ENCODE measurements at regions not wholly inside any gene's neighbourhood (a gene's known extent, or its start where the extent isn't known, plus 50 kb on each side); places are given as distances from the start of the nearest gene placed in this dataset.
A peak's percentile ranks its signal among the peaks of the same experiment; 100 is the strongest.

DNA sequence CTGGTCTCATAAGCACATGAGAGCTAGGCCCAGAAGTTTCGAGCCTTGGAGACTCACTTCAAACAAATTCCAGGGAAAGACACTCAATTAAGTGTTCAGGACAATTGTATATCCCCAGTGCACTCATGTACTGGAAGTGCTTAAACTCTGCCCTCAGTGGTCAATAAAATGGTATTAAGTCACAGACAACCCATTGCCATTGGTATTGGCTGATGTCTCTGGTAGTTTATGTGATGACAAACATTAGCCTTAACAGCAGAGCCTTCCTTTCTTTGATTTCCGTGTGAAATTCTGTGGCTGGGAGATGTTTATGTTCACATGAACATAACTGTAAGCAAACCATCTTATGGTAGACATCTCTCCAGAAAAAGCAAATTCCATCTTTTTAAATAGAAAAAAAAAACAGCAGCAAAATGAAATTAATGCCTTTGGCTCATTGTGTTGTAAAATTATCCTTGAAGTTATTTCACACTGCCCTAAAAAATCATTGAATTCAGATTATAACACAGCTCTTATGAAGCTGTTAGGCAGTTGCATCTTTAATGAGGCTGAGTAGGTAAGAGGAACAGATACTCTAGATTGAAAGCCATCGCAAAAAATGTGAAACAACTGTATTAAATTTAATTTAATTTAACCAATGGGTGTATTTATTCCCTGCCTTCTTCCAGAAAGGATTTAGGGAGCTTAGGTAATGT is 216.2 kb upstream of the PLEKHG7 start:
- ATAC-seq = peak; percentile 17
- intact Hi-C loops (cut with DNase I) = no loop called here

GRCh38 chr12:92485351-92486348 is 217.1 kb upstream of the PLEKHG7 start:
- DNase-seq (ENCODE audit: low spot score) (no peak), ATAC-seq (peak; percentile 88)
- intact Hi-C loops (cut with DNase I) = no loop called here

More for the DNA sequence above, 216.2 kb upstream of the PLEKHG7 start:
- DNase-seq (ENCODE audit: low spot score) = no peak

GRCh38 chr12:92482599-92482998 is 220.2 kb upstream of the PLEKHG7 start:
- ATAC-seq = peak; percentile 40
- no peak for DNase-seq (ENCODE audit: low spot score)
- intact Hi-C loops (cut with DNase I) = no loop called here

DNA sequence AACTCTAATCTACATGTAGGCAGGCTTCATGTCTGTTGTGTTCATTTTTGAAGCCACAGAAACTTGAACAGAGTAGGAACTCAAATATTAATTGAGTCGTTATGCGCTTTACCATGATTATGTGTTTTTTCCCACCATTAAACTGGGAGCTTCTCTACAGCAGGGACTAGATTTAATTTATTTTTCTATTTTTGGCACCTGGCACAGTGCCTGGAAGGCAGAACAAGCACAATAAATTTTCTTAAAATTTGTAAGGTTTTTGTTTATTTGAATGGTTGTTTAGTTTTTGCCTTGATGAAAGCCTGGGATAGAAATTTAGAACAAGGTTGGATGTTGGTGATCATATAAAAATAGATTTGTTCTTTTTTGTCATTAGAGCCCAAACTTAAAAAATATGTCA is 221.7 kb upstream of the PLEKHG7 start:
- no peak for ATAC-seq
- no peak for DNase-seq (ENCODE audit: low spot score)
- intact Hi-C loops (cut with DNase I) = no loop called here

DNA sequence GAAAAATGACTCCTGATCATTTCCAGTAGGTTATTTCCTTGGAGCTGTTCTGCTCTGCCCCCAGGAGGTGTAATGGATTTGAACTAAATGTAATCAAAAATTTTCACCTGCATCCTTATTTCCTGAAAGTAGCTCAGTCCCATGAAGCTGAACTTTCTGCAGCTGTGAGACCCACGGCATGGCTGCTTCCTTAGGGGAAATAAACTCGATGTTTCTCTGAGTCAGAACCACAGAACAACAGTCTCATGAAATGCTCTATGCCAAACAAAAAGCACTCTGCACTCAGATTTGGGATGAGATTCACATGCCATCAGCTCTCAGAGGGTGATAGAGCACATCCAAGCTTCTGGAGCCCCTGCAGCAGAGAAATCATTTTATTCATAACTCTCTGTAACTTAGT is 224.1 kb upstream of the PLEKHG7 start:
- no peak for DNase-seq (ENCODE audit: low spot score)
- no peak for ATAC-seq
- intact Hi-C loops (cut with DNase I) = no loop called here

GRCh38 chr12:92476844-92477243 is 225.9 kb upstream of the PLEKHG7 start:
- intact Hi-C loops (cut with DNase I) = no loop called here
- ATAC-seq (no peak), DNase-seq (ENCODE audit: low spot score) (no peak)

DNA sequence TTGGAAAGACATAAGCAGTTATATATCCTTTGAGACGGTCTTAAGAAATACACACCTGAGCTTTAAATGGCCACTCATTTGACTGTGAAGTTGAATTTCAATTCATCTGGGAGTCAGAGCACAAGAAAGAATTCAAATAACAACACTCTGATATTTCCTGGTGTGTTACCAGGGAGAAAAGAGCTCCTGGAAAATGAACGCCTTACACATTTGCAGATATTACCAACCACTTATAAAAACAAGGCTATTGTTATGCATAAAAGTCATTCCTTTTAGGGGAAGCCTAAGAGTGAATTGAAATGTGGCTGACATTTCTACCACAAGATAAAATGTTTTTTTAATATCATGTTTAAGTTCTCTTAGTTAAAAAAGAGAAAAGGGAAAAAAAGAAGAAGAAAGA is 229.2 kb upstream of the PLEKHG7 start:
- ATAC-seq (no peak), DNase-seq (ENCODE audit: low spot score) (no peak)
- intact Hi-C loops (cut with DNase I) = no loop called here

DNA sequence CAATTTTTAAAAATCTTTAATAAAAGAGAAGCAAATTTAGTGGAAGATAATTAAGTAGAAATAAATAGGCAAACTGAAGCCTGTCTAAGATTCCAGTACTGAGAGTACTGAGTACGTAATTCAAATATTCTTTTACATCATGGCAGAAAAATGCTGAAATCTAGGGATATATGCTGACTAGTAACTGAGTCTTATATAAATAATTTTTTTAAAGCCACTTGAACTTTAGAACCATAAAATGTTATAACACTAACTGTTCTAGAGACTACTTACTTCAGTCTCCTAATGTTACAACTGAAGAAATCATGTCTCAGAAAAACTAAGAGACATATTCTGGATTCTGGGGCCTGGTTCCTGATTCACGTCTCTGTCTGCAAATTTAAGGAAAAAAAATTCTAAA is 230.6 kb upstream of the PLEKHG7 start:
- no peak for DNase-seq (ENCODE audit: low spot score)
- no peak for ATAC-seq
- intact Hi-C loops (cut with DNase I) = no loop called here

- intact Hi-C loops (cut with DNase I) = no loop called here
- ATAC-seq (no peak), DNase-seq (ENCODE audit: low spot score) (no peak)
These were observed 231.2 kb upstream of the PLEKHG7 start for GRCh38 chr12:92471551-92471950.

DNA sequence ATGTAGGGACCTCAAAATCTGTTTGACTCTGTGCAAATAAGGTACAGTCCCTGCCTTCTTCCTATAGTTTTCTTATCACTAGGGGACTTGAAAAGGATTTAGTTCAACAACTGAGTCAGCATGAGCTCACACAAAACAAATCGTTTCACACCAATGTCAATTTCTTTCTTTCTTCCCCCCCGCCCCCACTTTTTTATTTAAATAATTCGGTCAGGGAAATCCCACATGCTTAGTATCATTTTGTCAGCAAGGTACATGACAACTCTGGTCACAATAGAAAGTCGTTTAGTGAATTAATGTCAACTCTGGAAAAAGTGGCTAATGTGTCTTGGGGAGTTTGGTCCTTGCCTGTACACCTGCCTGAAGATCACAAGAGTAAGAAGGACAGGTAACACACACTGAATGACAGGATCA is 232.2 kb upstream of the PLEKHG7 start:
- ATAC-seq (no peak), DNase-seq (ENCODE audit: low spot score) (no peak)
- intact Hi-C loops (cut with DNase I) = no loop called here

DNA sequence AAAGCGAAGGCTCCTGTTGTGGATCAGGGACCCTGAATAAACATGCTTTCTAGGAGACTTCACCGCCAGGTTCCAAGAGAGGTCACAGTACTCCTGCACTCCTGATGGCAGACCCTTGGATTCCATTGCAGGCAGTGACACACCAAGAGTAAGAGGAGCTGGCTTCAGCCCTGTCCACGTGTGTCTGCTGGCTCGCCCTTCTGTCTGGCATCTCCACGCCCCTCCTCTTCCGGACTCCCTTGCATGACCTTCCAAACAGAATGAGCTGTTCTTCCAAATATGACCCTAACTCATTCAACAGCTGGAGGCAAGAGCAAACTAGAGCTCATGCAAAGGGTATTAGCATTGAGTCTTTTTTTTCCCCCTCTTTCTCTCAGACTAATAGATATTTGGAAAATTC is 233.0 kb upstream of the PLEKHG7 start:
- intact Hi-C loops (cut with DNase I) = no loop called here

GRCh38 chr12:92468358-92469020 is 234.3 kb upstream of the PLEKHG7 start:
- intact Hi-C loops (cut with DNase I) = no loop called here

More for the DNA sequence above, 233.0 kb upstream of the PLEKHG7 start:
- DNase-seq (ENCODE audit: low spot score) (no peak), ATAC-seq (peak; percentile 44)

GRCh38 chr12:92467886-92468285 is 234.9 kb upstream of the PLEKHG7 start:
- intact Hi-C loops (cut with DNase I) = no loop called here
- ATAC-seq = no peak
- DNase-seq (ENCODE audit: low spot score) = no peak

More at GRCh38 chr12:92468358-92469020, 234.3 kb upstream of the PLEKHG7 start:
- DNase-seq (ENCODE audit: low spot score) = no peak
- ATAC-seq = no peak

DNA sequence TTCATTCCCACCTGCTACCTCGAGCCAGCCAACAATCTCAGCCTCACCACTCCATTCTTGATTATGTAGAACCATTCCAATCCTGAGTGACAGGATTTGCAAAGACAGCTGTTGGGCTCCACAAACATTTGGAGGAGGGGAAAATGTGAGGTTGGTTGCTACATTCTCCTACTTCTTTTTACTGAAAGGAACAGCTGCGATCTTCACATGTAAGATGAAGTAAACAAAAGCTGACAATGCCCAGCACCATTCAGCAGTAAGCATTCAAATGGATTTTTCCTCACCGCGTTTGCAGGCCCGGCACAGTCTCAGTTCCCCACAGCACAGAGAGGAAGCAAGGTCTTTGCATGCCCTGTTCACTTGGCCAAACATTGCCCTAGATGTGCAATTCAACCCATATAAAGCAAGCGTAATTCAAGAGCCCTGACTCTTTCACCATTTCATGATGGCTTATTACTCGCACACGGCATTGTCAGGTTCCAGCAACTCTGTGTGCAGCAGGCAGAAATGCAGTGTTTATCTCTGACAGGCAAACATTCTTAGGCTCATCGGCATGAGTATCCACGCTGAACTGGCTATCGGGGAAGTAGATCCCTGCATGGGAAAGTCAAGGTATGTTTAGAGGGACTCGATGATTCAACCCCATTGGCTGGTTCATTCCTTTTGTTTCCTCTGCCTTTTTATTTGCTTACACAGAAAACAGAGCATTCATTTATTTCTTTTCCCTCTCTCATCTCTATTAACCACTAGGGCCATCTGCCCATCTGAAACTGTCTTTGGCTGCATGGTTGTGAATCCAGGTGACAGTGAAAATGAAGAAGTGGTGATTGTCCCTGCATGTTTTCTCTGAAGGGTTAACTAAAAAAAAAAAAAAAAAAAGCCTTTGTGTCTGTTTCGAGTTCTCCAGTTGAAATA is 236.1 kb upstream of the PLEKHG7 start:
- DNase-seq (ENCODE audit: low spot score) = no peak
- peak; percentile 67 for ATAC-seq
- intact Hi-C loops (cut with DNase I) = no loop called here

DNA sequence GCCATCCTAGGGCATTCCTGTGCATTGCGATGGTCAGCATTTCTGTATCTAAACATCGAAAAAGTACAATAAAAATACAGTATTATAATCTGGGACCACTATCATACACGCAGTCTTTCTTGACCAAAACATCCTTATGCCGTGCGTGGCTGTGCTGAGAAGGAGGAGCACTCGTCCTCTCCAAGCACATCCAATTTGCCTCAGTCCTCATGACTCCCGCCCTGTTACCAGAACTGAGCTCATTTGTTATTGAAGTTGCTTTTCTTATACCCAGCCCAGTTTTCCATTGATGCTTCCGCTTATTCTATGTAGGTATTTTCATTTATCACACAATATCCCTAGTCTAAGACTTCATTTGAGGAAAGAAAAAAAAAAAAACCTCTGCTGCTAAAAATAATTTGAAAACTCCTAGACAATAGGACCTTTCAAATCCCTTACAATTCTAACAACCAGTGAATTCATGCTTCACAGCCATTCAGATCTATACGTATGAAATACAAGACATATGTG is 236.9 kb upstream of the PLEKHG7 start:
- no peak for DNase-seq (ENCODE audit: low spot score)
- ATAC-seq = no peak
- intact Hi-C loops (cut with DNase I) = no loop called here

DNA sequence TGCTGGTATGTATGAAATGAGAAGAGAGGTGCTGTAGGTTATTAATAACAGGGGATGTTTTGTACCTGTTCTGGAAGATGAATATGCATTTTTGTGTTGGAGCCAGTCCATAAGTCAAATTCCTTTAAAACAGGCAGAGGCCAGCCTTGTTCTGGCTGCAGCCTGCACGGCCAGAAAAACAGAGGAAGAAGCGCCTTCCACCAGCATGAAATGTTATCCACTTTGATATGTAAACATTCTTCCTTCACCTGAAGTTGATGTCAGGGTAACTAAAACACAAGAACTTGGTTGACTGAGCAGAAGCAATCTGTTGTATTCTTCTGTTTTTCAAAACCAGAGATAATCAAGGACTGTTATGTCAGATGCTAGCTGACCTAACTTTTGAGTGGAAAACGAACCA is 237.9 kb upstream of the PLEKHG7 start:
- ATAC-seq = no peak
- intact Hi-C loops (cut with DNase I) = no loop called here
- DNase-seq (ENCODE audit: low spot score) = no peak

DNA sequence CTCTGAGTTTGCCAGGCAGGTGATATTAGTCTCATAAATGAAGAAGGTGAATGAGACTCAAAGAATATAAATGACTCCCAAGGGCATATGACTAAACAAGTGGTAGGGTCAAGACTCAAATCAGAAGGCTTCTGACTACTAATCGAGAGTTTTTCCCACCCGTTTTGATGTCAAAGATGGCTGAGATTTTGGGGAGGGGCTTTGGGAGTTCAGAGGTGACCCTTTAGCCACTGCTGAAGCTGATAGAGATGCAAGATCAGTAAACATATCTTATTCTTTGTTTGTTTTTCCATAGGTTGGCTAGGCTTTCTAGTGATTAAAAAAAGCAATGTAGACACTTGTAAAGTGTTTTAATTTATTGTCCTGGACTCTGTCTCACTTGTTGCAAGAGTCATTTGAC is 239.6 kb upstream of the PLEKHG7 start:
- intact Hi-C loops (cut with DNase I) = no loop called here
- DNase-seq (ENCODE audit: low spot score) = no peak
- no peak for ATAC-seq

GRCh38 chr12:92462527-92462926 is 240.3 kb upstream of the PLEKHG7 start:
- DNase-seq (ENCODE audit: low spot score) = no peak
- ATAC-seq = no peak
- intact Hi-C loops (cut with DNase I) = no loop called here
